Colonic mucosa (tissue), 4 donors: ENCODE measurements at regions not wholly inside any gene's neighbourhood (a gene's known extent, or its start where the extent isn't known, plus 50 kb on each side); places are given as distances from the start of the nearest gene placed in this dataset.
"Not testable (repeated sequence)": the region's sequence is repeated elsewhere in the genome, so short reads cannot be mapped to it uniquely, and the experiment has no call there.

Experiments
- DNase-seq: peaks from one replicate; pipeline ENCODE4 v3.0.0-alpha.2; 2020
- H3K27ac ChIP-seq: fragments of 200-600 bp; one replicate; pipeline ENCODE4 v1.8.0; 2021
- H3K27me3 ChIP-seq: fragments of 200-600 bp; one replicate; pipeline ENCODE4 v1.8.0; 2021
- H3K36me3 ChIP-seq: fragments of 200-600 bp; one replicate; pipeline ENCODE4 v1.8.0; 2021
- H3K4me1 ChIP-seq: fragments of 200-600 bp; one replicate; pipeline ENCODE4 v1.8.0; 2021; ENCODE audit warnings: mild to moderate bottlenecking
- H3K4me3 ChIP-seq: fragments of 200-600 bp; one replicate; pipeline ENCODE4 v1.8.0; 2021
- H3K9ac ChIP-seq, 2 donors: one replicate each; pipeline ENCODE4 v1.7.0; 2013; ENCODE audit warnings: control low read depth in 2 of 2, low read depth in 2 of 2, low read length in 2 of 2
- H3K9me3 ChIP-seq: fragments of 200-600 bp; one replicate; pipeline ENCODE4 v1.8.0; 2021
- intact Hi-C: fragments of 100-400 bp; cut with DNase I; formaldehyde crosslinking; loops from one replicate; pipeline ENCODE4 v1.14.1; 2022
- TF ChIP-seq, protein P1 (sequence below): fragments of 200-600 bp; IDR thresholded peaks from one replicate; pipeline ENCODE4 v1.8.0; 2022; ENCODE audit warnings: antibody characterized with exemption, mild to moderate bottlenecking
- donor health status: healthy.
- donor health status: DM: no; HTN: no; CAD: no.
- donor health status: DM: no; HTN: no; CAD: no.

DNA sequence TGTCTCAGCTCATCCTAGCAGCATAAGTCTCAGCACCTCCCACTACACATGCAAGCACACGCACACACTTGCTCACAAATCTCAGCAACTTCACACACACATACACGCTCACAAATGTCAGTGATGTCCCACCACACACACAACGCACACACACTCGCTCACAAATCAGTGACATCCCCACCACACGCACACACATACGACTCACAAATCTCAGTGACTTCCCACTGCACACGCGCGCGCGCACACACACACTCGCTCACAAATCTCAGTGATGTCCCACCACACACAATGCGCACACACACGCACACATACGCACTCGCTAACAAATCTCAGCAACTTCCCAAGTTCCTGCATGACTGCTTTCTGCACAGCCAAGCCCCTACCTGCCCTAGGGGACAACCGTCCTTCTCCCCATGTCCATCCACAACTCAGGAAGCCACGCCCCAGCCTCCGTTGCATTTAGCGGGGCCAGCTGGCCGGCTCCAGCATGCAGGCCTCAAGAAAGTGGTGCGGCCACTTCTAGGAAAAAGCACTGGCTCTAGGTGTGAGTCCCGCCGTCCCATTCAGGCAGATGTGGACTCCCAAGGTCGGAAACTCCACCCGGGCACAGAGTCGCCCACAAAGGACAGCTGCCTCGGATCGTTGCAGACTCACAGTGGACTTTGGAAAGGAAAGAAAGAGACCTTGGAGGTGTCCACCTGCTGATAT, 180.1 kb upstream of the SALL3 start:
- Histone ChIP-seq H3K27me3 (no peaks in the 10 kb centered on the region), H3K36me3 (no peaks in the 10 kb centered on the region), H3K9me3 (no peaks in the 10 kb centered on the region), H3K4me3 (no peak overlapping the region), H3K27ac (no peak overlapping the region), H3K9ac (no peak overlapping the region), H3K4me1 (no peaks in the 10 kb centered on the region)
- intact Hi-C loops: no loop called here
- TF ChIP-seq, protein P1, sequence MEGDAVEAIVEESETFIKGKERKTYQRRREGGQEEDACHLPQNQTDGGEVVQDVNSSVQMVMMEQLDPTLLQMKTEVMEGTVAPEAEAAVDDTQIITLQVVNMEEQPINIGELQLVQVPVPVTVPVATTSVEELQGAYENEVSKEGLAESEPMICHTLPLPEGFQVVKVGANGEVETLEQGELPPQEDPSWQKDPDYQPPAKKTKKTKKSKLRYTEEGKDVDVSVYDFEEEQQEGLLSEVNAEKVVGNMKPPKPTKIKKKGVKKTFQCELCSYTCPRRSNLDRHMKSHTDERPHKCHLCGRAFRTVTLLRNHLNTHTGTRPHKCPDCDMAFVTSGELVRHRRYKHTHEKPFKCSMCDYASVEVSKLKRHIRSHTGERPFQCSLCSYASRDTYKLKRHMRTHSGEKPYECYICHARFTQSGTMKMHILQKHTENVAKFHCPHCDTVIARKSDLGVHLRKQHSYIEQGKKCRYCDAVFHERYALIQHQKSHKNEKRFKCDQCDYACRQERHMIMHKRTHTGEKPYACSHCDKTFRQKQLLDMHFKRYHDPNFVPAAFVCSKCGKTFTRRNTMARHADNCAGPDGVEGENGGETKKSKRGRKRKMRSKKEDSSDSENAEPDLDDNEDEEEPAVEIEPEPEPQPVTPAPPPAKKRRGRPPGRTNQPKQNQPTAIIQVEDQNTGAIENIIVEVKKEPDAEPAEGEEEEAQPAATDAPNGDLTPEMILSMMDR: no peak
- DNase-seq: no peak

DNA sequence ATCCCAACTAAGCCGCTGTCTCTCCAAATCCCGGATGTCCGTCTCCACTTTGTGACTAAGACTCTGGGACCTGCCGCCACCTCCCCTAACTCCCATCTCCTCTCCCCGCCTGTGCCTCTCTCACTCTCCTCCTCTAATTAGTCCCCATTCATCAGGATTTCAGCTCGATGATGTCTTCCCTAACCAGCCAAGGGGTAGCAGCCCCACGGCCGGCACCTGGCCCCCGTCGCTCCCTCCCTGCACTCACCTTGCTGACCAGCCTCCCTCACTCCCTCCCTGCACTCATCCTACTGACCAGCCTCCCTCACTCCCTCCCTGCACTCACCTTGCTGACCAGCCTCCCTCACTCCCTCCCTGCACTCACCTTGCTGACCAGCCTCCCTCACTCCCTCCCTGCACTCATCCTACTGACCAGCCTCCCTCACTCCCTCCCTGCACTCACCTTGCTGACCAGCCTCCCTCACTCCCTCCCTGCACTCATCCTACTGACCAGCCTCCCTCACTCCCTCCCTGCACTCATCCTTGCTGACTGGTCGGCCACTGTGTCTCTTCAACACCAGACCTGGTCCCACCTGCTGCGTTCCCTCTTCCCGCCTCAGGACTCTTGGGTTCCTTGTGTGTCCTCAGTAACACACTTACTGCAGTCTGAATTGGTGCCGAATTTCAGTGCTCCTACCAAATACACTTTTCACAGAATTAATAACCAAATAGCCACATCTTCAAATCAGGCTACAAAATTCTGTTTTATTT, 179.3 kb upstream of the SALL3 start:
- H3K9ac ChIP-seq, DNase-seq, H3K4me3 ChIP-seq, H3K27ac ChIP-seq, H3K27me3 ChIP-seq, H3K4me1 ChIP-seq, H3K36me3 ChIP-seq, intact Hi-C loops, H3K9me3 ChIP-seq: not testable (repeated sequence)

DNA sequence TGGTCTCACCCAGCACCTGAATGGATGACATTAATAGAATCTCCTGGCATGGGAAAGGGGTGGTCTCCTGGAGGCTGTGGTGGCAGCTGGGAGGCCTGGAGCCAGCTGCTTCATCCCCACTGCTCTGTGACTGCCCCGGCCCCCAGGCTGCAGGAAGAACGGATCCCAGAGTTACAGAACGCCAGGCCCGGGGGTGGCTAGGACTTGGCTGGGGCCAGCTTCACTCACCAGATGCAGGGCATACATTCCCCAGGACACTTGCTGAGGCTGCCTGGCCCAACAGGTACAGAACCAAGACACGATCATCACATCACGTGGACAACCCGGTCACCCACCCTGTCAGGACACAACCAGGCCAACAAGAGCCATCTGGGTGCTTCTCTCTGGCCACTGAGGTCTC, 178.6 kb upstream of the SALL3 start:
- Histone ChIP-seq H3K4me3 (no peak overlapping the region), H3K9ac (no peak overlapping the region), H3K4me1 (no peaks in the 10 kb centered on the region), H3K27me3 (no peaks in the 10 kb centered on the region), H3K9me3 (no peaks in the 10 kb centered on the region), H3K27ac (no peak overlapping the region), H3K36me3 (no peaks in the 10 kb centered on the region)
- intact Hi-C loops: no loop called here
- TF ChIP-seq, protein P1: no peak
- DNase-seq: no peak

DNA sequence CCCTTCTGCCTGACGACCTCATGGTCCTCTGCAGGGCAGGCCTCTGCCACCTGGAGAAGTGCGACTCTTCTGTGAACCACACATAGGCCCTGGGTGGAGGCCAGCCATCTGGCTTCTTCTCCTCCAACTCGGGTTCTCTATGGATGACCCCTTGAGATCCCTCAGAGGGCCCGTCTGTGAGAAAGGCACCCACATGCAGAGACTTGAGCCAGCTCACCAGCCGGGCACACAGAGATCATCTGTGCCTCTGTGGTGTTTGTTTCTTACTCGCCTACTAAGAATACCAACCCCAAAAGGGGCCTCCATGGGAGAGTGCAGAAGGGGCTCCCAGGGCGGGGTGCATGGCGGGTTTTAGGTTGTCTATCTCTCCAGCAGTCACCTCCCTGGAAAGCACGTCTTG, 176.5 kb upstream of the SALL3 start:
- Histone ChIP-seq H3K36me3 (no peaks in the 10 kb centered on the region), H3K9me3 (no peaks in the 10 kb centered on the region), H3K27me3 (no peaks in the 10 kb centered on the region), H3K27ac (no peak overlapping the region), H3K4me3 (no peak overlapping the region), H3K9ac (no peak overlapping the region), H3K4me1 (no peaks in the 10 kb centered on the region)
- DNase-seq: no peak
- TF ChIP-seq, protein P1: no peak
- intact Hi-C loops: no loop called here

DNA sequence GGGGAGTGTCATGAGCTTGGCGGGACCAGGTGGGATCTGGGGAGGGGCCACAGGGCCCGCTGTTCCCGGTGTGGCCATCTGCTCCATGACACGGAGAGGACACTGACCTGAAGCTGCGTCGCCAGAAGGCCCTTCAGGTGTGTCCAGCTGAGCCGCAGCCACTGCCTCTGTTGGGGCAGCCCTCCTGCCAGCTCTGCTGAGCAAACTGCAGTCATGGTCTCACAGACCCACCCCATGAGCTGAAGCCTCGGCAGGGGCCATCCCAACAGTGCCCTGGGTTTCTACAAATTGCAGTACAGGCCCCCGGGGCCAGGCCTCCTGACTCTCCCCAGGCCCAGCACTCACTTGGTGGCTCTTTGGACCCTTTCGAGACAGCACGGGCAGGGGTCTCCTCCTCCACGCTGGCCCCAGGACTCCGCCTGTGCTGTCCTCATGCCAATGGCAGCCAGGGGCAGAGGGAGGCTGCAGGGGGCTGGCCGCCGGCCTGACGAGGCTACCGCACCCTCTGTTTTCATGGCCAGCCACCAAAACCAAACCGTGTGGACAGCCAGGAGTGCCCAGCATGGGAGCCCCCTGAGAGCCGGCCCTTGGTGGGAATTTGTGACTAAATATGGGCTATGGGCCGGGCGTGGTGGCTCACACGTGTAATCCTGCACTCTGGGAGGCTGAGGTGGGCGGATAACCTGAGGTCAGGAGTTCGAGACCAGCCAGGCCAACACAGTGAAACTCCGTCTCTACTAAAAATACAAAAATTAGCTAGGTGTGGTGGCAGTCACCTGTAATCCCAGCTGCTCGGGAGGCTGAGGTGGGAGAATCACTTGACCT, 175.2 kb upstream of the SALL3 start:
- intact Hi-C loops: no loop called here
- Histone ChIP-seq H3K9me3 (no peaks in the 10 kb centered on the region), H3K27me3 (no peaks in the 10 kb centered on the region), H3K4me1 (no peaks in the 10 kb centered on the region), H3K4me3 (no peak overlapping the region), H3K9ac (no peak overlapping the region), H3K36me3 (no peaks in the 10 kb centered on the region), H3K27ac (no peak overlapping the region)
- no peak for DNase-seq
- TF ChIP-seq, protein P1: no peak
